BJ (cell line): ENCODE measurements at regions not wholly inside any gene's neighbourhood (a gene's known extent, or its start where the extent isn't known, plus 50 kb on each side); places are given as distances from the start of the nearest gene placed in this dataset.
"Not testable (repeated sequence)": the region's sequence is repeated elsewhere in the genome, so short reads cannot be mapped to it uniquely, and the experiment has no call there.

Source experiments
- CTCF ChIA-PET: fragments of 350-600 bp; formaldehyde crosslinking; extraction: SDS; loops from one replicate; lab custom pipeline; 2021; ENCODE audit warnings: antibody characterized with exemption, inconsistent platforms; lab: Yijun Ruan, JAX
- POLR2A ChIA-PET: fragments of 300-600 bp; sonication (Branson Sonifier 250); formaldehyde crosslinking; extraction: SDS; loops from one replicate; lab custom pipeline; 2021; ENCODE audit warnings: antibody characterized with exemption; lab: Charles Lee
- DNase-seq: peaks from one replicate; pipeline ENCODE4 v3.0.0-alpha.2; 2011; ENCODE audit warnings: low read depth
- H3K27me3 ChIP-seq: 2 replicates; pipeline ENCODE4 v1.6.0; 2011; ENCODE audit warnings: low read length; ENCODE audit not compliant: control insufficient read depth, insufficient read depth
- H3K36me3 ChIP-seq: 2 replicates; pipeline ENCODE4 v1.5.1; 2011; ENCODE audit warnings: low read length; ENCODE audit not compliant: control insufficient read depth, insufficient read depth
- H3K4me3 ChIP-seq: 2 replicates; pipeline ENCODE4 v1.5.1; 2011; ENCODE audit warnings: low read depth, mild to moderate bottlenecking, control low read depth, low read length
- CTCF ChIP-seq: IDR thresholded peaks from 2 replicates; pipeline ENCODE4 v1.5.1; 2011; ENCODE audit warnings: low read depth, mild to moderate bottlenecking, control low read depth, inconsistent platforms, low read length, moderate library complexity; ENCODE audit not compliant: insufficient read depth

GRCh38 chr1:157382351-157382750, 170.0 kb downstream of the FCRL5 start:
- ChIA-PET CTCF (interaction anchor here (1.5 kb wide), 1 partner anchor 11 kb away, joined by 9 read pairs; no protein-coding TSS in a partner anchor), POLR2A (no interaction called here)
- Histone ChIP-seq H3K36me3 (no peaks in the 10 kb centered on the region), H3K27me3 (no peaks in the 10 kb centered on the region), H3K4me3 (no peak overlapping the region)
- TF ChIP-seq CTCF: no peak
- DNase-seq: no peak

- Histone ChIP-seq H3K36me3 (no peaks in the 10 kb centered on the region), H3K4me3 (no peak overlapping the region), H3K27me3 (no peaks in the 10 kb centered on the region)
- TF ChIP-seq CTCF: no peak
- DNase-seq: no peak
- POLR2A ChIA-PET: no interaction called here
- CTCF ChIA-PET: interaction anchor here (0.9 to 2.9 kb wide), 6 partner anchors 10 to 119 kb away, joined by 3 to 17 read pairs (median 6); no protein-coding TSS in a partner anchor
Measured at GRCh38 chr1:157380523-157380922, 171.8 kb downstream of the FCRL5 start.

DNA sequence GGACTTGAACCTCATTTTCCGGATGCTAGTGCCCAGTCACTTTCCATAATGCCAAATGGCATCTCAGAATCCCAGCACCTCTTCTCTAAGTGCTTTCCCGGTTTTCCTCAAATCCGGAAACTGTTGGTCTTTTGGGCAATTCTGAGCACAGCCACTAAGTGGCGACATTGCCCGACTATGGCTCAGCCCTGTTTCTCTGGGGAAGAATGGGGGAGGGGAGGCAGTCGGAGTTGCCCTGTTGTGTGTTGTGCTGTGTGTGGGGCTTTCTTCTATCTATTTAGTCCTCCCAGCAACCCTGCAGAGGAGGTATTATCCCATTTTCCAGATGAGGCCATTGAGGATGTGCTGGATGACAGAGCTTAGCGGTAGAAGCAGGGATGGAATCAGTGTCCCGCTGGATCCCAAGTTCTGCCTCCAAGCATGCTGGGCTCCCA, 175.0 kb downstream of the FCRL5 start:
- H3K4me3 ChIP-seq, H3K36me3 ChIP-seq, H3K27me3 ChIP-seq, DNase-seq, POLR2A ChIA-PET: not testable (repeated sequence)
- CTCF ChIA-PET: interaction anchor here (0.8 to 2.8 kb wide), 8 partner anchors 10 to 118 kb away, joined by 3 to 24 read pairs (median 6); no protein-coding TSS in a partner anchor
- TF ChIP-seq CTCF: peak; percentile 73

- Histone ChIP-seq H3K27me3 (no peaks in the 10 kb centered on the region), H3K36me3 (no peaks in the 10 kb centered on the region), H3K4me3 (no peak overlapping the region)
- TF ChIP-seq CTCF: no peak
- no peak for DNase-seq
- ChIA-PET CTCF (interaction anchor here (0.8 to 2.8 kb wide), 8 partner anchors 10 to 119 kb away, joined by 3 to 24 read pairs (median 6); no protein-coding TSS in a partner anchor), POLR2A (no interaction called here)
Measured at GRCh38 chr1:157376681-157377080, 175.6 kb downstream of the FCRL5 start.

GRCh38 chr1:157372311-157372710, 180.0 kb downstream of the FCRL5 start:
- H3K27me3 ChIP-seq, POLR2A ChIA-PET, H3K36me3 ChIP-seq, DNase-seq, H3K4me3 ChIP-seq: not testable (repeated sequence)
- CTCF ChIA-PET: interaction anchor here (0.6 to 5.0 kb wide), 5 partner anchors 9 to 822 kb away, joined by 3 to 19 read pairs (median 6); no protein-coding TSS in a partner anchor

GRCh38 chr1:157371826-157372225, 180.5 kb downstream of the FCRL5 start:
- ChIA-PET POLR2A (no interaction called here), CTCF (interaction anchor here (0.6 to 5.0 kb wide), 8 partner anchors 10 to 823 kb away, joined by 3 to 43 read pairs (median 8); no protein-coding TSS in a partner anchor)
- H3K27me3 ChIP-seq: no peaks in the 10 kb centered on the region
- no peak for DNase-seq
- H3K4me3 ChIP-seq: no peak overlapping the region
- no peaks in the 10 kb centered on the region for H3K36me3 ChIP-seq
- TF ChIP-seq CTCF: no peak
